Skin epidermis (tissue), 12 donors: ENCODE measurements at regions not wholly inside any gene's neighbourhood (a gene's known extent, or its start where the extent isn't known, plus 50 kb on each side); places are given as distances from the start of the nearest gene placed in this dataset.
"Not testable (repeated sequence)": the region's sequence is repeated elsewhere in the genome, so short reads cannot be mapped to it uniquely, and the experiment has no call there.

ENCODE experiments used
- H3K27ac ChIP-seq, 21 experiments: fragments of 200-600 bp; sonication (generic) in 11 of 21; one replicate each; pipeline ENCODE4 v1.5.0; 2020; ENCODE audit warnings: mild to moderate bottlenecking in 3 of 21, inconsistent platforms in 2 of 21, moderate library complexity in 2 of 21
- H3K4me3 ChIP-seq, 7 experiments: fragments of 200-600 bp; sonication (generic) in 2 of 7; one replicate each; pipeline ENCODE4 v1.5.0; 2020; ENCODE audit warnings: inconsistent platforms in 2 of 7, mild to moderate bottlenecking in 2 of 7, moderate library complexity in 1 of 7

GRCh38 chr5:91632871-91633270 lies 249.8 kb upstream of the ARRDC3 start:
- Histone ChIP-seq H3K27ac (no peak overlapping the region), H3K4me3 (no peak overlapping the region)

GRCh38 chr5:91611746-91612145 lies 228.6 kb upstream of the ARRDC3 start:
- no peak overlapping the region for H3K4me3 ChIP-seq
- H3K27ac ChIP-seq: no peak overlapping the region

GRCh38 chr5:91607675-91608074 lies 224.6 kb upstream of the ARRDC3 start:
- Histone ChIP-seq H3K27ac (no peak overlapping the region), H3K4me3 (no peak overlapping the region)

GRCh38 chr5:91599863-91600262 lies 216.7 kb upstream of the ARRDC3 start:
- no peak overlapping the region for H3K27ac ChIP-seq
- H3K4me3 ChIP-seq: no peak overlapping the region

- H3K27ac ChIP-seq: no peak overlapping the region
- H3K4me3 ChIP-seq: no peak overlapping the region
These were observed 215.1 kb upstream of the ARRDC3 start for GRCh38 chr5:91598216-91598615.

GRCh38 chr5:91595424-91595823 lies 212.3 kb upstream of the ARRDC3 start:
- no peak overlapping the region for H3K27ac ChIP-seq
- no peak overlapping the region for H3K4me3 ChIP-seq

- H3K27ac ChIP-seq: no peak overlapping the region
These were observed 208.0 kb upstream of the ARRDC3 start for GRCh38 chr5:91591076-91591475.

GRCh38 chr5:91586232-91586631 lies 203.1 kb upstream of the ARRDC3 start:
- Histone ChIP-seq H3K4me3 (no peak overlapping the region), H3K27ac (no peak overlapping the region)

More at GRCh38 chr5:91591076-91591475, 208.0 kb upstream of the ARRDC3 start:
- no peak overlapping the region for H3K4me3 ChIP-seq

GRCh38 chr5:91584352-91584751 lies 201.2 kb upstream of the ARRDC3 start:
- H3K27ac ChIP-seq: no peak overlapping the region
- no peak overlapping the region for H3K4me3 ChIP-seq

GRCh38 chr5:91566012-91566411 lies 182.9 kb upstream of the ARRDC3 start:
- H3K27ac ChIP-seq, H3K4me3 ChIP-seq: not testable (repeated sequence)

- H3K4me3 ChIP-seq: no peak overlapping the region
- H3K27ac ChIP-seq: no peak overlapping the region
These were observed 179.8 kb upstream of the ARRDC3 start for GRCh38 chr5:91562922-91563321.

GRCh38 chr5:91541696-91542095 lies 158.6 kb upstream of the ARRDC3 start:
- no peak overlapping the region for H3K27ac ChIP-seq
- no peak overlapping the region for H3K4me3 ChIP-seq

- Histone ChIP-seq H3K4me3 (no peak overlapping the region), H3K27ac (no peak overlapping the region)
These were observed 155.1 kb upstream of the ARRDC3 start for GRCh38 chr5:91538179-91538578.

GRCh38 chr5:91535499-91535898 lies 152.4 kb upstream of the ARRDC3 start:
- Histone ChIP-seq H3K4me3 (no peak overlapping the region), H3K27ac (no peak overlapping the region)

GRCh38 chr5:91534332-91534731 lies 151.2 kb upstream of the ARRDC3 start:
- Histone ChIP-seq H3K4me3 (no peak overlapping the region), H3K27ac (no peak overlapping the region)

GRCh38 chr5:91532779-91533178 lies 149.7 kb upstream of the ARRDC3 start:
- Histone ChIP-seq H3K27ac (no peak overlapping the region), H3K4me3 (no peak overlapping the region)

- H3K4me3 ChIP-seq: no peak overlapping the region
- no peak overlapping the region for H3K27ac ChIP-seq
These were observed 149.2 kb upstream of the ARRDC3 start for GRCh38 chr5:91532281-91532680.

GRCh38 chr5:91528831-91529230 lies 145.7 kb upstream of the ARRDC3 start:
- Histone ChIP-seq H3K4me3 (no peak overlapping the region), H3K27ac (no peak overlapping the region)

GRCh38 chr5:91521785-91522184 lies 138.7 kb upstream of the ARRDC3 start:
- no peak overlapping the region for H3K27ac ChIP-seq
- H3K4me3 ChIP-seq: no peak overlapping the region

- no peak overlapping the region for H3K4me3 ChIP-seq
- H3K27ac ChIP-seq: no peak overlapping the region
These were observed 138.2 kb upstream of the ARRDC3 start for GRCh38 chr5:91521334-91521733.

- Histone ChIP-seq H3K27ac (no peak overlapping the region), H3K4me3 (no peak overlapping the region)
These were observed 131.3 kb upstream of the ARRDC3 start for GRCh38 chr5:91514400-91514799.

- Histone ChIP-seq H3K4me3 (no peak overlapping the region), H3K27ac (no peak overlapping the region)
These were observed 120.2 kb upstream of the ARRDC3 start for GRCh38 chr5:91503321-91503720.

- no peak overlapping the region for H3K27ac ChIP-seq
- H3K4me3 ChIP-seq: no peak overlapping the region
These were observed 117.6 kb upstream of the ARRDC3 start for GRCh38 chr5:91500758-91501157.
